ENCODE measurements at regions not wholly inside any gene's neighbourhood (a gene's known extent, or its start where the extent isn't known, plus 50 kb on each side); places are given as distances from the start of the nearest gene placed in this dataset.
A peak's percentile ranks its signal among the peaks of the same experiment; 100 is the strongest.

- DNase-seq (ENCODE audit: low read depth, low spot score): no peak
- no peak for TF ChIP-seq CTCF (IDR thresholded peaks at IDR 0.05; ENCODE audit: low read depth, low read length)
- H3K4me3 ChIP-seq (ENCODE audit: low read depth, low read length): no peak overlapping the region
- in situ Hi-C loops (cut with HindIII; ENCODE audit: low sequenced_read_pairs): no loop called here
Observed at GRCh38 chr5:10153394-10153793, 96.3 kb downstream of the ATPSCKMT start.

GRCh38 chr5:10151656-10152055 lies 98.0 kb downstream of the ATPSCKMT start:
- in situ Hi-C loops (cut with HindIII; ENCODE audit: low sequenced_read_pairs): no loop called here
- TF ChIP-seq CTCF (IDR thresholded peaks at IDR 0.05; ENCODE audit: low read depth, low read length): no peak
- no peak overlapping the region for H3K4me3 ChIP-seq (ENCODE audit: low read depth, low read length)
- DNase-seq (ENCODE audit: low read depth, low spot score): no peak

- in situ Hi-C loops (cut with HindIII; ENCODE audit: low sequenced_read_pairs): no loop called here
- DNase-seq (ENCODE audit: low read depth, low spot score): no peak
- H3K4me3 ChIP-seq (ENCODE audit: low read depth, low read length): no peak overlapping the region
- TF ChIP-seq CTCF (IDR thresholded peaks at IDR 0.05; ENCODE audit: low read depth, low read length): no peak
Observed at GRCh38 chr5:10149911-10150310, 99.8 kb downstream of the ATPSCKMT start.

GRCh38 chr5:10145923-10146401 lies 103.7 kb downstream of the ATPSCKMT start:
- H3K4me3 ChIP-seq (ENCODE audit: low read depth, low read length): no peak overlapping the region

GRCh38 chr5:10144040-10144439 lies 105.6 kb downstream of the ATPSCKMT start:
- DNase-seq (ENCODE audit: low read depth, low spot score): no peak
- in situ Hi-C loops (cut with HindIII; ENCODE audit: low sequenced_read_pairs): no loop called here
- H3K4me3 ChIP-seq (ENCODE audit: low read depth, low read length): no peak overlapping the region
- TF ChIP-seq CTCF (IDR thresholded peaks at IDR 0.05; ENCODE audit: low read depth, low read length): no peak

More at GRCh38 chr5:10145923-10146401, 103.7 kb downstream of the ATPSCKMT start:
- peak; percentile 38 for TF ChIP-seq CTCF (IDR thresholded peaks at IDR 0.05; ENCODE audit: low read depth, low read length)
- in situ Hi-C loops (cut with HindIII; ENCODE audit: low sequenced_read_pairs): no loop called here
- peak; percentile 32 for DNase-seq (ENCODE audit: low read depth, low spot score)

GRCh38 chr5:10140195-10140973 lies 109.3 kb downstream of the ATPSCKMT start:
- DNase-seq (ENCODE audit: low read depth, low spot score): no peak
- in situ Hi-C loops (cut with HindIII; ENCODE audit: low sequenced_read_pairs): no loop called here
- TF ChIP-seq CTCF (IDR thresholded peaks at IDR 0.05; ENCODE audit: low read depth, low read length): peak; percentile 25
- no peak overlapping the region for H3K4me3 ChIP-seq (ENCODE audit: low read depth, low read length)

Data from astrocyte of the spinal cord (primary cell).